ENCODE measurements at regions not wholly inside any gene's neighbourhood (a gene's known extent, or its start where the extent isn't known, plus 50 kb on each side); places are given as distances from the start of the nearest gene placed in this dataset.

DNA sequence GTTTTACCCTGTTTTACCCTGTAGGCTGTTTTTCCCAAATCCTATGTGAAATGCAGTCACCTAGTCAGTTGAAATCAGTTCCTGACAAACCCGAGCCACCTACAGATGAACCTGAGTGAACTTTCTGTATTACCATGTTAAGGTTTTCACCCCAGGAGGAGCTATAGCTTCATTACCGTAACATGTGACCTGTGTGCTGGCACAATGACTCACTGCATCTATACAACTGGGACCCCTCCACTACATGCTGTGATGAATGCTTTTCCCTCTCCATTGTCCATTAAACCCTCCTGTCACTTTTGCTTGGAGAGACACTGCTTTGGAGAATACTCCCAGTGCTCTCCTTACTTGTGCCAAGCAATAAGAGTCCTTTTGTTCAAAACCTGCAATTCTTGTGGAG lies 1974.8 kb downstream of the EFNA5 start:
- no TSS peak for BruUV-seq (replicated peaks)
- Histone ChIP-seq H3K36me3 (ENCODE audit: control insufficient read depth in 2 of 2, extremely low read depth in 1 of 2, insufficient read depth in 2 of 2, low read length in 2 of 2) (no peaks in the 10 kb centered on the region), H3K9ac (replicated peaks; ENCODE audit: extremely low read depth, insufficient read depth, low read length) (no peak overlapping the region), H4K20me1 (replicated peaks; ENCODE audit: control insufficient read depth, extremely low read depth, insufficient read depth, low read length) (no peaks in the 10 kb centered on the region), H3K79me2 (ENCODE audit: control insufficient read depth, insufficient read depth, low read length) (no peaks in the 10 kb centered on the region), H3K9me3 (replicated peaks; ENCODE audit: control insufficient read depth, insufficient read depth, low read length) (no peaks in the 10 kb centered on the region), H3K27me3 (ENCODE audit: control insufficient read depth in 2 of 2, insufficient read depth in 2 of 2, low read length in 2 of 2) (no peaks in the 10 kb centered on the region), H3K4me3 (replicated peaks in 1 of 3; ENCODE audit: insufficient read depth in 1 of 3, low read depth in 1 of 3, low read length in 3 of 3) (no peak overlapping the region), H3K27ac (ENCODE audit: insufficient read depth, low read depth, low read length) (no peak overlapping the region), H3K4me2 (ENCODE audit: insufficient read depth, low read length) (no peak overlapping the region), H3K9me1 (replicated peaks; ENCODE audit: control insufficient read depth, extremely low read depth, insufficient read depth, low read length) (no peaks in the 10 kb centered on the region), H3K4me1 (ENCODE audit: control insufficient read depth, extremely low read depth, insufficient read depth, low read length) (no peaks in the 10 kb centered on the region), H2AFZ (ENCODE audit: low read depth, low read length) (no peak overlapping the region)
- DNase-seq (ENCODE audit: low read depth, low spot score), result no peak
- dilution Hi-C loops (cut with MboI; ENCODE audit: extremely low pct_ligation_motif_present, low sequenced_read_pairs), result no loop called here
- TF ChIP-seq GATA2 (IDR thresholded peaks at IDR 0.05; ENCODE audit: insufficient read depth, insufficient read length, low read depth, low read length), result no peak
- no peak for TF ChIP-seq POLR2AphosphoS5 (IDR thresholded peaks at IDR 0.05; ENCODE audit: insufficient read depth, low read depth, low read length)
- no peak for TF ChIP-seq FOS (IDR thresholded peaks at IDR 0.05; ENCODE audit: borderline replicate concordance, insufficient read depth, low read length)
- no peak for TF ChIP-seq EZH2 (IDR thresholded peaks at IDR 0.05; ENCODE audit: borderline replicate concordance, low read depth, low read length, severe bottlenecking)
- no peak for TF ChIP-seq JUN (IDR thresholded peaks at IDR 0.05; ENCODE audit: borderline replicate concordance, insufficient read depth, insufficient read length, low read depth)
- TF ChIP-seq, protein P1, sequence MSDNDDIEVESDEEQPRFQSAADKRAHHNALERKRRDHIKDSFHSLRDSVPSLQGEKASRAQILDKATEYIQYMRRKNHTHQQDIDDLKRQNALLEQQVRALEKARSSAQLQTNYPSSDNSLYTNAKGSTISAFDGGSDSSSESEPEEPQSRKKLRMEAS (IDR thresholded peaks at IDR 0.05; ENCODE audit: insufficient read depth, insufficient read length), result no peak
- no peak for TF ChIP-seq MYC (IDR thresholded peaks at IDR 0.05; ENCODE audit: low read depth, low read length)
- TF ChIP-seq POLR2A (IDR thresholded peaks at IDR 0.05; ENCODE audit: low read depth, low read length), result no peak
- TF ChIP-seq, protein P2, sequence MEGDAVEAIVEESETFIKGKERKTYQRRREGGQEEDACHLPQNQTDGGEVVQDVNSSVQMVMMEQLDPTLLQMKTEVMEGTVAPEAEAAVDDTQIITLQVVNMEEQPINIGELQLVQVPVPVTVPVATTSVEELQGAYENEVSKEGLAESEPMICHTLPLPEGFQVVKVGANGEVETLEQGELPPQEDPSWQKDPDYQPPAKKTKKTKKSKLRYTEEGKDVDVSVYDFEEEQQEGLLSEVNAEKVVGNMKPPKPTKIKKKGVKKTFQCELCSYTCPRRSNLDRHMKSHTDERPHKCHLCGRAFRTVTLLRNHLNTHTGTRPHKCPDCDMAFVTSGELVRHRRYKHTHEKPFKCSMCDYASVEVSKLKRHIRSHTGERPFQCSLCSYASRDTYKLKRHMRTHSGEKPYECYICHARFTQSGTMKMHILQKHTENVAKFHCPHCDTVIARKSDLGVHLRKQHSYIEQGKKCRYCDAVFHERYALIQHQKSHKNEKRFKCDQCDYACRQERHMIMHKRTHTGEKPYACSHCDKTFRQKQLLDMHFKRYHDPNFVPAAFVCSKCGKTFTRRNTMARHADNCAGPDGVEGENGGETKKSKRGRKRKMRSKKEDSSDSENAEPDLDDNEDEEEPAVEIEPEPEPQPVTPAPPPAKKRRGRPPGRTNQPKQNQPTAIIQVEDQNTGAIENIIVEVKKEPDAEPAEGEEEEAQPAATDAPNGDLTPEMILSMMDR (IDR thresholded peaks at IDR 0.05; ENCODE audit: extremely low read depth in 1 of 2, insufficient read depth in 1 of 2, low read depth in 1 of 2, low read length in 2 of 2), result no peak
- intact Hi-C loops (cut with micrococcal nuclease), result no loop called here
- POLR2A ChIA-PET, result no interaction called here
- FAIRE-seq, result peak; percentile 58
- CTCF ChIA-PET, result no interaction called here

Data from endothelial cell of umbilical vein (primary cell).